Smooth muscle cell (in vitro differentiated cells): ENCODE measurements at regions not wholly inside any gene's neighbourhood (a gene's known extent, or its start where the extent isn't known, plus 50 kb on each side); places are given as distances from the start of the nearest gene placed in this dataset.

Experiments used
- DNase-seq: peaks from one replicate; lab custom pipeline; 2025; ENCODE audit not compliant: unreplicated experiment; lab: John Stamatoyannopoulos, UW
- H2AFZ ChIP-seq: fragments of 200-600 bp; sonication (generic); 2 replicates; pipeline ENCODE4 v1.6.0; 2016; ENCODE audit warnings: antibody characterized with exemption, low read depth, mild to moderate bottlenecking
- H3F3A ChIP-seq: fragments of 200-600 bp; sonication (generic); 2 replicates; pipeline ENCODE4 v1.6.0; 2017; ENCODE audit warnings: antibody characterized with exemption, low read depth
- H3K27ac ChIP-seq: fragments of 200-600 bp; sonication (generic); 2 replicates; pipeline ENCODE4 v1.5.1; 2016; ENCODE audit warnings: low read depth, mild to moderate bottlenecking
- H3K27me3 ChIP-seq: fragments of 200-600 bp; sonication (generic); 2 replicates; pipeline ENCODE4 v1.6.1; 2016; ENCODE audit warnings: low read depth, mild to moderate bottlenecking
- H3K36me3 ChIP-seq: fragments of 200-600 bp; sonication (generic); 2 replicates; pipeline ENCODE4 v1.5.1; 2016; ENCODE audit warnings: low read depth
- H3K4me1 ChIP-seq: fragments of 200-600 bp; sonication (generic); 2 replicates; pipeline ENCODE4 v1.5.1; 2016; ENCODE audit warnings: low read depth
- H3K4me2 ChIP-seq: fragments of 200-600 bp; sonication (generic); 2 replicates; pipeline ENCODE4 v1.6.0; 2016; ENCODE audit warnings: mild to moderate bottlenecking
- H3K4me3 ChIP-seq: fragments of 200-600 bp; sonication (generic); 2 replicates; pipeline ENCODE4 v1.5.1; 2016; ENCODE audit warnings: mild to moderate bottlenecking
- H3K79me2 ChIP-seq: fragments of 200-600 bp; sonication (generic); 2 replicates; pipeline ENCODE4 v1.6.0; 2016; ENCODE audit warnings: low read depth, mild to moderate bottlenecking
- H3K9ac ChIP-seq: fragments of 200-600 bp; sonication (generic); 2 replicates; pipeline ENCODE4 v1.6.0; 2016; ENCODE audit warnings: low read depth
- H3K9me3 ChIP-seq: fragments of 200-600 bp; sonication (generic); replicated peaks from 2 replicates; pipeline ENCODE4 v1.5.1; 2016; ENCODE audit warnings: low read depth
- H4K20me1 ChIP-seq: fragments of 200-600 bp; sonication (generic); 2 replicates; pipeline ENCODE4 v1.6.0; 2016; ENCODE audit warnings: low read depth
- CTCF ChIP-seq: fragments of 200-600 bp; sonication (generic); IDR thresholded peaks from 2 replicates; pipeline ENCODE4 v1.5.1; 2017; ENCODE audit warnings: borderline replicate concordance, mild to moderate bottlenecking, antibody characterized with exemption; ENCODE audit not compliant: insufficient read depth, poor library complexity, severe bottlenecking
- WGBS: methylation state at CpG from one replicate; pipeline ENCODE4 v1.1.7; 2016; ENCODE audit warnings: low lambda C conversion rate; 5-methylcytosine and 5-hydroxymethylcytosine counted together

- Histone ChIP-seq H3K79me2 (no peaks in the 10 kb centered on the region), H3F3A (no peaks in the 10 kb centered on the region), H4K20me1 (no peaks in the 10 kb centered on the region), H3K4me2 (no peak overlapping the region), H3K27me3 (no peaks in the 10 kb centered on the region), H3K9me3 (no peaks in the 10 kb centered on the region), H3K4me3 (no peak overlapping the region), H3K36me3 (no peaks in the 10 kb centered on the region), H3K27ac (no peak overlapping the region), H2AFZ (no peak overlapping the region), H3K4me1 (no peaks in the 10 kb centered on the region), H3K9ac (no peak overlapping the region)
- no peak for TF ChIP-seq CTCF
- DNase-seq: no peak
- WGBS: 72% methylated on average over 3 of the region's 3 CpGs
Measured at GRCh38 chr11:127252321-127252720, 251.8 kb upstream of the KIRREL3 start.

- H3K9me3 ChIP-seq: no peaks in the 10 kb centered on the region
- no peaks in the 10 kb centered on the region for H3K4me1 ChIP-seq
- no peaks in the 10 kb centered on the region for H4K20me1 ChIP-seq
- H3F3A ChIP-seq: no peaks in the 10 kb centered on the region
- no peak overlapping the region for H2AFZ ChIP-seq
- no peak overlapping the region for H3K4me2 ChIP-seq
- no peak overlapping the region for H3K4me3 ChIP-seq
- no peaks in the 10 kb centered on the region for H3K27me3 ChIP-seq
- WGBS: 95% methylated on average over 4 of the region's 4 CpGs
- no peak for TF ChIP-seq CTCF
- H3K27ac ChIP-seq: no peak overlapping the region
- DNase-seq: no peak
- H3K79me2 ChIP-seq: no peaks in the 10 kb centered on the region
- no peak overlapping the region for H3K9ac ChIP-seq
- H3K36me3 ChIP-seq: no peaks in the 10 kb centered on the region
Measured at GRCh38 chr11:127249576-127249975, 249.0 kb upstream of the KIRREL3 start.

- no peaks in the 10 kb centered on the region for H3K36me3 ChIP-seq
- no peak for DNase-seq
- no peak overlapping the region for H3K4me2 ChIP-seq
- TF ChIP-seq CTCF: no peak
- no peak overlapping the region for H3K27ac ChIP-seq
- no peak overlapping the region for H2AFZ ChIP-seq
- H3K4me1 ChIP-seq: no peaks in the 10 kb centered on the region
- H3K9ac ChIP-seq: no peak overlapping the region
- no peaks in the 10 kb centered on the region for H3F3A ChIP-seq
- H4K20me1 ChIP-seq: no peaks in the 10 kb centered on the region
- H3K4me3 ChIP-seq: no peak overlapping the region
- H3K27me3 ChIP-seq: no peaks in the 10 kb centered on the region
- H3K79me2 ChIP-seq: no peaks in the 10 kb centered on the region
- H3K9me3 ChIP-seq: no peaks in the 10 kb centered on the region
- 54% methylated on average over 3 of the region's 3 CpGs for WGBS
Measured at GRCh38 chr11:127248476-127248875, 247.9 kb upstream of the KIRREL3 start.

GRCh38 chr11:127247261-127247851 lies 246.8 kb upstream of the KIRREL3 start:
- no peaks in the 10 kb centered on the region for H3K27me3 ChIP-seq

More at GRCh38 chr11:127247261-127247851, 246.8 kb upstream of the KIRREL3 start:
- WGBS: 70% methylated on average over 7 of the region's 7 CpGs
- no peak overlapping the region for H2AFZ ChIP-seq
- H3K4me1 ChIP-seq: no peaks in the 10 kb centered on the region
- no peak for DNase-seq
- H3K9me3 ChIP-seq: no peaks in the 10 kb centered on the region
- no peak overlapping the region for H3K4me2 ChIP-seq
- H3K9ac ChIP-seq: no peak overlapping the region
- no peaks in the 10 kb centered on the region for H3K79me2 ChIP-seq
- no peaks in the 10 kb centered on the region for H4K20me1 ChIP-seq
- H3K4me3 ChIP-seq: no peak overlapping the region
- no peak for TF ChIP-seq CTCF
- H3K27ac ChIP-seq: no peak overlapping the region
- H3F3A ChIP-seq: no peaks in the 10 kb centered on the region
- H3K36me3 ChIP-seq: no peaks in the 10 kb centered on the region
